ENCODE measurements at regions not wholly inside any gene's neighbourhood (a gene's known extent, or its start where the extent isn't known, plus 50 kb on each side); places are given as distances from the start of the nearest gene placed in this dataset.

GRCh38 chr1:110774398-110774797, 98.5 kb upstream of the CD53 start:
- Histone ChIP-seq H3K9ac (ENCODE audit: extremely low read depth, low read length, poor library complexity, severe bottlenecking) (no peak overlapping the region), H3K9me3 (ENCODE audit: control insufficient read depth, low read length) (no peaks in the 10 kb centered on the region), H3K27ac (ENCODE audit: low read depth, low read length) (no peak overlapping the region), H3K36me3 (ENCODE audit: control insufficient read depth, insufficient read depth, low read length) (no peaks in the 10 kb centered on the region), H3K4me1 (ENCODE audit: control insufficient read depth, insufficient read depth, low read length) (peaks cover 14% of the 10 kb centered on the region), H3K4me3 (ENCODE audit: low read length) (no peak overlapping the region), H3K27me3 (ENCODE audit: control insufficient read depth, insufficient read depth, low read length, poor library complexity, severe bottlenecking) (peaks cover 42% of the 10 kb centered on the region)
- Mint-ChIP-seq H3K4me3 (no peak overlapping the region), H3K27me3 (ENCODE audit: insufficient read depth) (peaks cover 38% of the 10 kb centered on the region), H3K9me3 (peaks cover 6% of the 10 kb centered on the region), H3K4me1 (peaks cover 3% of the 10 kb centered on the region), H3K27ac (no peak overlapping the region), H3K36me3 (ENCODE audit: low read depth) (no peaks in the 10 kb centered on the region)
- TF ChIP-seq, protein P1, sequence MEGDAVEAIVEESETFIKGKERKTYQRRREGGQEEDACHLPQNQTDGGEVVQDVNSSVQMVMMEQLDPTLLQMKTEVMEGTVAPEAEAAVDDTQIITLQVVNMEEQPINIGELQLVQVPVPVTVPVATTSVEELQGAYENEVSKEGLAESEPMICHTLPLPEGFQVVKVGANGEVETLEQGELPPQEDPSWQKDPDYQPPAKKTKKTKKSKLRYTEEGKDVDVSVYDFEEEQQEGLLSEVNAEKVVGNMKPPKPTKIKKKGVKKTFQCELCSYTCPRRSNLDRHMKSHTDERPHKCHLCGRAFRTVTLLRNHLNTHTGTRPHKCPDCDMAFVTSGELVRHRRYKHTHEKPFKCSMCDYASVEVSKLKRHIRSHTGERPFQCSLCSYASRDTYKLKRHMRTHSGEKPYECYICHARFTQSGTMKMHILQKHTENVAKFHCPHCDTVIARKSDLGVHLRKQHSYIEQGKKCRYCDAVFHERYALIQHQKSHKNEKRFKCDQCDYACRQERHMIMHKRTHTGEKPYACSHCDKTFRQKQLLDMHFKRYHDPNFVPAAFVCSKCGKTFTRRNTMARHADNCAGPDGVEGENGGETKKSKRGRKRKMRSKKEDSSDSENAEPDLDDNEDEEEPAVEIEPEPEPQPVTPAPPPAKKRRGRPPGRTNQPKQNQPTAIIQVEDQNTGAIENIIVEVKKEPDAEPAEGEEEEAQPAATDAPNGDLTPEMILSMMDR (conservative IDR thresholded peaks at IDR 0.05): no peak
- no peak for DNase-seq

DNA sequence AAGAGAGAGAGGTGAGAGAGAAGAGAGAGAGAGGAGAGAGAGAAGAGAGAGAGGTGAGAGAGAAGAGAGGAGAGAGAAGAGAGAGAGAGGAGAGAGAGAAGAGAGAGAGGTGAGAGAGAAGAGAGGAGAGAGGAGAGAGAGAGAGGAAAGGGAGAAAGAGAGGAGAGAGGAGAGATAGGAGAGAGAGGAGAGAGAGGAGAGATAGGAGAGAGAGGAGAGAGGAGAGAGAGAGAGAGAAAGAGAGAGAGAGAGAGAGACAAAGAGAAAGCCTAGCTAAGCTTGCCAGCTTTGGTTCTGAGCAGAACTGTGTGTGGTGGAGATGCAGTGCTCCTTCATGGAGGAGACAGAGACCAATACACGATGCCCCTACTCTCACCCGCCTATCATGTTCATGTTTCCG, 99.1 kb upstream of the KCNA3 start:
- WGBS, 2 experiments (ENCODE audit: insufficient coverage in 1 of 2, insufficient read length in 1 of 2): 70 to 74% methylated on average over 2 to 3 of the region's 3 CpGs
- Histone ChIP-seq H3K9me3 (ENCODE audit: control insufficient read depth, low read length) (no peaks in the 10 kb centered on the region), H3K9ac (ENCODE audit: extremely low read depth, low read length, poor library complexity, severe bottlenecking) (no peak overlapping the region), H3K27ac (ENCODE audit: low read depth, low read length) (no peak overlapping the region), H3K4me1 (ENCODE audit: control insufficient read depth, insufficient read depth, low read length) (peaks cover 14% of the 10 kb centered on the region), H3K4me3 (ENCODE audit: low read length) (no peak overlapping the region), H3K36me3 (ENCODE audit: control insufficient read depth, insufficient read depth, low read length) (no peaks in the 10 kb centered on the region), H3K27me3 (ENCODE audit: control insufficient read depth, insufficient read depth, low read length, poor library complexity, severe bottlenecking) (peaks cover 46% of the 10 kb centered on the region)
- Mint-ChIP-seq H3K4me3 (no peak overlapping the region), H3K27ac (no peak overlapping the region), H3K9me3 (peaks cover 6% of the 10 kb centered on the region), H3K27me3 (ENCODE audit: insufficient read depth) (peaks cover 33% of the 10 kb centered on the region), H3K4me1 (peaks cover 3% of the 10 kb centered on the region), H3K36me3 (ENCODE audit: low read depth) (no peaks in the 10 kb centered on the region)
- DNase-seq: no peak
- TF ChIP-seq, protein P1 (conservative IDR thresholded peaks at IDR 0.05): no peak

DNA sequence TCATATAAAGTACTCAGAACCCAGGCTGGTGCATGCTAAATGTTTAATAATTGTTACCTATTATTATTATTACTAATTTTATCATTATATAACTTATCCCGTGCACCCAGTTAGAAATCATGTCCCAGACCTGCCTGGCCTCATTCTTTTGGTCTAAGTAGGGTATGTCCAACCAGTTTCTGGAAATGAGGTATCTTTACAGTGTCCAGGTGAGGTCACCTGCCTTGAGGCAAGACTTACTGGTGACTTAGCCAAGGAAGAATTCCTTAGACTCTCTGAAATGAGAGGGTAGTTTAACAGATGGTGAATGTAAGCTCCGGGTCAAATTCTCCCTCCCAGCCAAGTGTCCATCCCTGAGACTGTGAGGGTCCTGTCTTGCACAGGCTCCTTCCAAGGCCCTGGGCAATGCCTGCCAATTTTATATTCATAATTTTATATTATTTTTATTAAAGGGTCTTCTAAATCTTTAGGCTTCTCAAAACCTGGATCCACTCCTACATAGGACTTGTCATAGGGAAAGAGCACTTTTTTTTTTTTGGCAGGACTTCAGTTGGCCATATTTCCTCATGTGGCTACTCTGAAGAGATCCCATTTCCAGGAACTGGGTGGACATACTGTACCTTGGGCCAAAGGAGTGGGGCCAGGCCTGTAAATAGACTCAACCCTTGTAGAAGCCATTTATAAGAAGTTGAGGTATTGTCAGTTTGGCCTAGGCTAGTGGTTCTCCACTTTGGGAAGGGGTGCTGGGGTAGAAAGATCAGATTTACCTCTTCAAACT, 96.7 kb upstream of the KCNA3 start:
- Histone ChIP-seq H3K4me3 (ENCODE audit: low read length) (no peak overlapping the region), H3K4me1 (ENCODE audit: control insufficient read depth, insufficient read depth, low read length) (peaks cover 4% of the 10 kb centered on the region), H3K27ac (ENCODE audit: low read depth, low read length) (no peak overlapping the region), H3K27me3 (ENCODE audit: control insufficient read depth, insufficient read depth, low read length, poor library complexity, severe bottlenecking) (peaks cover 59% of the 10 kb centered on the region), H3K9ac (ENCODE audit: extremely low read depth, low read length, poor library complexity, severe bottlenecking) (no peak overlapping the region), H3K36me3 (ENCODE audit: control insufficient read depth, insufficient read depth, low read length) (no peaks in the 10 kb centered on the region), H3K9me3 (ENCODE audit: control insufficient read depth, low read length) (no peaks in the 10 kb centered on the region)
- peaks cover 6% of the 10 kb centered on the region for H3K9me3 Mint-ChIP-seq
- no peaks in the 10 kb centered on the region for H3K36me3 Mint-ChIP-seq (ENCODE audit: low read depth)
- H3K4me3 Mint-ChIP-seq: no peak overlapping the region
- TF ChIP-seq, protein P1 (conservative IDR thresholded peaks at IDR 0.05): no peak
- no peak overlapping the region for H3K27ac Mint-ChIP-seq
- no peaks in the 10 kb centered on the region for H3K4me1 Mint-ChIP-seq
- DNase-seq: no peak
- H3K27me3 Mint-ChIP-seq (ENCODE audit: insufficient read depth): peaks cover 32% of the 10 kb centered on the region
- WGBS, 2 experiments (ENCODE audit: insufficient coverage in 1 of 2, insufficient read length in 1 of 2): 85% methylated on average over 2 of the region's 2 CpGs; no CpG with 5 or more reads in 1 of the 2 experiments
